Hepatocyte (in vitro differentiated cells): ENCODE measurements at regions not wholly inside any gene's neighbourhood (a gene's known extent, or its start where the extent isn't known, plus 50 kb on each side); places are given as distances from the start of the nearest gene placed in this dataset.

Experiments
- DNase-seq: peaks from one replicate; pipeline ENCODE4 v3.0.0-alpha.2; 2016; ENCODE audit warnings: low spot score
- H2AFZ ChIP-seq: fragments of 200-600 bp; sonication (generic); 2 replicates; pipeline ENCODE4 v1.6.0; 2016; ENCODE audit warnings: antibody characterized with exemption, mild to moderate bottlenecking
- H3K27ac ChIP-seq: fragments of 200-600 bp; sonication (generic); 2 replicates; pipeline ENCODE4 v1.5.1; 2016; ENCODE audit warnings: mild to moderate bottlenecking
- H3K27me3 ChIP-seq: fragments of 200-600 bp; sonication (generic); 2 replicates; pipeline ENCODE4 v1.6.1; 2016
- H3K36me3 ChIP-seq: fragments of 200-600 bp; sonication (generic); replicated peaks from 2 replicates; pipeline ENCODE4 v1.5.1; 2016; ENCODE audit warnings: low read depth; ENCODE audit not compliant: insufficient read depth
- H3K4me1 ChIP-seq: fragments of 200-600 bp; sonication (generic); 2 replicates; pipeline ENCODE4 v1.5.1; 2016; ENCODE audit warnings: mild to moderate bottlenecking, moderate library complexity; ENCODE audit not compliant: insufficient read depth
- H3K4me2 ChIP-seq: fragments of 200-600 bp; sonication (generic); 2 replicates; pipeline ENCODE4 v1.6.0; 2016
- H3K4me3 ChIP-seq: fragments of 200-600 bp; sonication (generic); 2 replicates; pipeline ENCODE4 v1.5.1; 2016; ENCODE audit warnings: mild to moderate bottlenecking
- H3K79me2 ChIP-seq: fragments of 200-600 bp; sonication (generic); 2 replicates; pipeline ENCODE4 v1.6.0; 2017; ENCODE audit warnings: mild to moderate bottlenecking
- H3K9me2 ChIP-seq: fragments of 200-600 bp; sonication (generic); replicated peaks from 2 replicates; pipeline ENCODE4 v1.6.0; 2017; ENCODE audit warnings: mild to moderate bottlenecking; ENCODE audit not compliant: insufficient read depth
- H3K9me3 ChIP-seq: fragments of 200-600 bp; sonication (generic); 2 replicates; pipeline ENCODE4 v1.5.1; 2016; ENCODE audit warnings: low read depth, mild to moderate bottlenecking
- H4K20me1 ChIP-seq: fragments of 200-600 bp; sonication (generic); 2 replicates; pipeline ENCODE4 v1.6.0; 2016; ENCODE audit warnings: mild to moderate bottlenecking; ENCODE audit not compliant: insufficient read depth, poor library complexity, severe bottlenecking
- CTCF ChIP-seq: fragments of 200-600 bp; sonication (generic); IDR thresholded peaks from 2 replicates; pipeline ENCODE4 v1.5.1; 2016; ENCODE audit warnings: antibody characterized with exemption, mild to moderate bottlenecking; ENCODE audit not compliant: poor library complexity
- EZH2 ChIP-seq: fragments of 200-600 bp; sonication (generic); IDR thresholded peaks from 2 replicates; pipeline ENCODE4 v1.6.1; 2016; ENCODE audit warnings: antibody characterized with exemption, mild to moderate bottlenecking, borderline replicate concordance
- EZH2phosphoT487 ChIP-seq: fragments of 200-600 bp; sonication (generic); IDR thresholded peaks from one replicate; pipeline ENCODE4 v1.6.1; 2018; ENCODE audit warnings: antibody characterized with exemption, mild to moderate bottlenecking, low read depth, moderate library complexity; ENCODE audit not compliant: unreplicated experiment, severe bottlenecking
- WGBS: methylation state at CpG from one replicate; pipeline ENCODE4 v1.1.6; 2016; ENCODE audit warnings: low lambda C conversion rate; ENCODE audit errors: missing lambda C conversion rate; 5-methylcytosine and 5-hydroxymethylcytosine counted together

DNA sequence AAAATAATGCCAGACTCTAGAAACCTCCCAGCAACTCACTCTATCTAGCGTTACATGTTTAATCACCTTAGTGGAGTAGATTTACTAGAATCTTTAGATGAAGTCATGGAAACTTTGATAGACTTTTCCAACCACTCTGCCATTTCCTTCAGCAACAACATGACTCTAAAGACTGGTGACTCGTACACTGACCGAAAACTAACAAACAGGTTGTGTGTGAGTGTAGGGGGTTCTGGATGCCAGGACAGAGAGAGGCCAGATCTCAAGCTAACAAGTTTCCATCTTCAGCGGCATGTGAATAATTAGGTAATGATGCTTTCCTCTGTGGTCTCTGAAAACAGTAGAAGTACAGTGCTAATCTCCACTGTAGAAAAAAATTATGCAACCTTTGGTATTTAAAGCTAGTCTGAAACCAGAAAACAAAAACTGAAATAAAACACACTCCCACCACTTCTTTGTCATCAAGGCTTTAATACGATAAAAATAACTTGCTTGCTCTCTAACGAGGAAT, 286.4 kb downstream of the PRDM5 start:
- Histone ChIP-seq H3K4me2 (no peak overlapping the region), H3K36me3 (no peaks in the 10 kb centered on the region), H4K20me1 (no peaks in the 10 kb centered on the region), H3K27ac (no peak overlapping the region), H3K4me3 (no peak overlapping the region), H3K27me3 (no peaks in the 10 kb centered on the region), H3K79me2 (no peaks in the 10 kb centered on the region), H2AFZ (no peak overlapping the region), H3K9me3 (no peaks in the 10 kb centered on the region), H3K4me1 (no peaks in the 10 kb centered on the region), H3K9me2 (no peaks in the 10 kb centered on the region)
- WGBS, result 90% methylated on average over 6 of the region's 6 CpGs
- TF ChIP-seq EZH2phosphoT487, result no peak
- TF ChIP-seq EZH2, result no peak
- TF ChIP-seq CTCF, result no peak
- DNase-seq, result no peak

GRCh38 chr4:120633810-120634209, 288.7 kb downstream of the PRDM5 start:
- H3K27me3 ChIP-seq, result no peaks in the 10 kb centered on the region
- no peaks in the 10 kb centered on the region for H3K4me1 ChIP-seq
- H4K20me1 ChIP-seq, result no peaks in the 10 kb centered on the region
- TF ChIP-seq EZH2, result no peak
- TF ChIP-seq CTCF, result no peak
- no peak for TF ChIP-seq EZH2phosphoT487
- H3K79me2 ChIP-seq, result no peaks in the 10 kb centered on the region
- H3K4me3 ChIP-seq, result no peak overlapping the region
- no peaks in the 10 kb centered on the region for H3K36me3 ChIP-seq
- no peaks in the 10 kb centered on the region for H3K9me2 ChIP-seq
- DNase-seq, result no peak
- H2AFZ ChIP-seq, result no peak overlapping the region
- no peaks in the 10 kb centered on the region for H3K9me3 ChIP-seq
- no peak overlapping the region for H3K4me2 ChIP-seq
- no peak overlapping the region for H3K27ac ChIP-seq

DNA sequence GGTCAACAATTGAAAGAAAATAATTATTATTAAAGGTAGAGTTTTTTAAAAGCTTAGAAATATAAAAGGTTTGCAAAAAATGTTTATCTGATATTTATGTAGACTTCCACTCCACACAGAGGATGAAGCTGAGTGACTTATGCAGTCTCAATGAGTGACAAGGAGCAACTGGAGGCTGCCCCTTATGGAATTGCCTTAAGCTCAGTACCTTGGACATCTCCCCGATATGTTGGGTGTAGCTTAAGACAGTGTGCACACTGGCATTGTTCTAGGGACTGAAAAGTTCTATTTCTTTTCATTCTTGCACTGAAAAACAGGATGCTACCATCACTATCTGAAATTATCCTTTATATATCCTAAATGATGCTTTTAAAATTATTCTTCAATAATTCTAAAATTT, 292.1 kb downstream of the PRDM5 start:
- 77% methylated on average over 1 of the region's 1 CpG for WGBS

More for the DNA sequence above, 292.1 kb downstream of the PRDM5 start:
- Histone ChIP-seq H3K9me2 (no peaks in the 10 kb centered on the region), H3K36me3 (no peaks in the 10 kb centered on the region), H3K27ac (no peak overlapping the region), H3K4me3 (no peak overlapping the region), H3K79me2 (no peaks in the 10 kb centered on the region), H3K9me3 (no peaks in the 10 kb centered on the region), H2AFZ (no peak overlapping the region), H3K4me1 (no peaks in the 10 kb centered on the region), H3K27me3 (no peaks in the 10 kb centered on the region), H3K4me2 (no peak overlapping the region), H4K20me1 (no peaks in the 10 kb centered on the region)
- TF ChIP-seq CTCF (no peak), EZH2phosphoT487 (no peak), EZH2 (no peak)
- DNase-seq, result no peak
